ENCODE measurements at regions not wholly inside any gene's neighbourhood (a gene's known extent, or its start where the extent isn't known, plus 50 kb on each side); places are given as distances from the start of the nearest gene placed in this dataset.

DNA sequence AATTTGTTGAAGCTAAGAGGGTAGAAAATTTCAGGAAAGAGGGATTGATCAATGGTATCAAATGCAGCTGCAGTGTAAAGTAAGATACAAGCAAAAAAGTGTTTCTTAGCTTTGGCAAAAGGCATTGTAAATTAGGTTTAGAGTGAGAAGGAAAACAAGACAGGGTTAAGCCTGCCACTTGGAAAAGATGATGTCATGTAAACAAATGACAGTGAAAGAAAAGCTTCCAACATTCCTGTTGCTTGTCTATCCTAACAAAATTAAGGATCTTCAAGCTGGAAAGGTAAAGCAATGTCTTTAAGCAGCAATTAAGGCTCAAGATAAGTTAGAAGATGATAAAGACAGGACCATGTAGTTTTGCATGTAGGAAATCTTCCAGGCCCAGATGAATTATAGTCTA, 139.1 kb upstream of the PPP2R2B start:
- intact Hi-C loops (cut with micrococcal nuclease) (no loop called here), dilution Hi-C loops (cut with MboI; ENCODE audit: extremely low pct_ligation_motif_present, low sequenced_read_pairs) (no loop called here)
- Histone ChIP-seq H3K9me1 (replicated peaks; ENCODE audit: control insufficient read depth, extremely low read depth, insufficient read depth, low read length) (no peaks in the 10 kb centered on the region), H3K36me3 (ENCODE audit: control insufficient read depth in 2 of 2, extremely low read depth in 1 of 2, insufficient read depth in 2 of 2, low read length in 2 of 2) (no peaks in the 10 kb centered on the region), H4K20me1 (replicated peaks; ENCODE audit: control insufficient read depth, extremely low read depth, insufficient read depth, low read length) (no peaks in the 10 kb centered on the region), H2AFZ (ENCODE audit: low read depth, low read length) (no peak overlapping the region), H3K4me3 (replicated peaks in 1 of 3; ENCODE audit: insufficient read depth in 1 of 3, low read depth in 1 of 3, low read length in 3 of 3) (no peak overlapping the region), H3K79me2 (ENCODE audit: control insufficient read depth, insufficient read depth, low read length) (no peaks in the 10 kb centered on the region), H3K27me3 (ENCODE audit: control insufficient read depth in 2 of 2, insufficient read depth in 2 of 2, low read length in 2 of 2) (no peaks in the 10 kb centered on the region), H3K27ac (ENCODE audit: insufficient read depth, low read depth, low read length) (no peak overlapping the region), H3K9me3 (replicated peaks; ENCODE audit: control insufficient read depth, insufficient read depth, low read length) (no peaks in the 10 kb centered on the region), H3K9ac (replicated peaks; ENCODE audit: extremely low read depth, insufficient read depth, low read length) (no peak overlapping the region), H3K4me2 (ENCODE audit: insufficient read depth, low read length) (no peak overlapping the region), H3K4me1 (ENCODE audit: control insufficient read depth, extremely low read depth, insufficient read depth, low read length) (no peaks in the 10 kb centered on the region)
- no peak for DNase-seq (ENCODE audit: low read depth, low spot score)
- ChIA-PET CTCF (interaction anchor here (1.5 kb wide), 1 partner anchor 171 kb away, joined by 4 read pairs; no protein-coding TSS in a partner anchor), POLR2A (no interaction called here)
- TF ChIP-seq POLR2AphosphoS5 (IDR thresholded peaks at IDR 0.05; ENCODE audit: insufficient read depth, low read depth, low read length) (no peak), GATA2 (IDR thresholded peaks at IDR 0.05; ENCODE audit: insufficient read depth, insufficient read length, low read depth, low read length) (no peak)
- BruUV-seq (replicated peaks): no TSS peak
- no peak for FAIRE-seq

DNA sequence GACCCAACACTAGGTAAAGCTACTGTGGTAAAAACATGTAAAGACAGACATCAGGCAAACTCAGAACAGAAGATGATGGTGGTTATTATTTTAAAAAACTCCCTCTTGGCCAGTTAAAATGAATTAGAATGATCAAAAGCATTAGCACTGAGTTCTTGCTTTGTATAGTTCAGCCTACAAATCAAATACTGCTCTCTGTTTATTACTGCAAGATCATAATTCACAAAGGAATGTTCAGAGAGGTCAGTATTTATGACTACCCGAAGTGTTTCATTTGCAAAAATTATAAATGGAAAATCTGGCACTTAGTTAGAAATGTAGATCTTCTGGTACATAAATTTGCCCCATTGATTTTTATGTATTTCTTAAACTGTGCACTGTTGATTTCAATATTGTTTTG, 140.3 kb upstream of the PPP2R2B start:
- intact Hi-C loops (cut with micrococcal nuclease): no loop called here
- no peak for FAIRE-seq

More for the DNA sequence above, 140.3 kb upstream of the PPP2R2B start:
- no peaks in the 10 kb centered on the region for H3K4me1 ChIP-seq (ENCODE audit: control insufficient read depth, extremely low read depth, insufficient read depth, low read length)
- H4K20me1 ChIP-seq (replicated peaks; ENCODE audit: control insufficient read depth, extremely low read depth, insufficient read depth, low read length): no peaks in the 10 kb centered on the region
- no peak for DNase-seq (ENCODE audit: low read depth, low spot score)
- no peak overlapping the region for H3K4me3 ChIP-seq (replicated peaks in 1 of 3; ENCODE audit: insufficient read depth in 1 of 3, low read depth in 1 of 3, low read length in 3 of 3)
- POLR2A ChIA-PET: no interaction called here
- TF ChIP-seq EZH2 (IDR thresholded peaks at IDR 0.05; ENCODE audit: borderline replicate concordance, low read depth, low read length, severe bottlenecking): no peak
- TF ChIP-seq MYC (IDR thresholded peaks at IDR 0.05; ENCODE audit: low read depth, low read length): no peak
- TF ChIP-seq, protein P1, sequence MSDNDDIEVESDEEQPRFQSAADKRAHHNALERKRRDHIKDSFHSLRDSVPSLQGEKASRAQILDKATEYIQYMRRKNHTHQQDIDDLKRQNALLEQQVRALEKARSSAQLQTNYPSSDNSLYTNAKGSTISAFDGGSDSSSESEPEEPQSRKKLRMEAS (IDR thresholded peaks at IDR 0.05; ENCODE audit: insufficient read depth, insufficient read length): no peak
- no peak for TF ChIP-seq FOS (IDR thresholded peaks at IDR 0.05; ENCODE audit: borderline replicate concordance, insufficient read depth, low read length)
- no peak for TF ChIP-seq CTCF (IDR thresholded peaks at IDR 0.05; ENCODE audit: extremely low read depth in 1 of 2, insufficient read depth in 1 of 2, low read depth in 1 of 2, low read length in 2 of 2)
- TF ChIP-seq GATA2 (IDR thresholded peaks at IDR 0.05; ENCODE audit: insufficient read depth, insufficient read length, low read depth, low read length): no peak
- TF ChIP-seq POLR2A (IDR thresholded peaks at IDR 0.05; ENCODE audit: low read depth, low read length): no peak
- no peak for TF ChIP-seq JUN (IDR thresholded peaks at IDR 0.05; ENCODE audit: borderline replicate concordance, insufficient read depth, insufficient read length, low read depth)
- no peak for TF ChIP-seq POLR2AphosphoS5 (IDR thresholded peaks at IDR 0.05; ENCODE audit: insufficient read depth, low read depth, low read length)
- no peaks in the 10 kb centered on the region for H3K9me3 ChIP-seq (replicated peaks; ENCODE audit: control insufficient read depth, insufficient read depth, low read length)
- dilution Hi-C loops (cut with MboI; ENCODE audit: extremely low pct_ligation_motif_present, low sequenced_read_pairs): no loop called here
- CTCF ChIA-PET: interaction anchor here (1.1 kb wide), 1 partner anchor 170 kb away, joined by 4 read pairs; no protein-coding TSS in a partner anchor
- no peak overlapping the region for H3K9ac ChIP-seq (replicated peaks; ENCODE audit: extremely low read depth, insufficient read depth, low read length)
- H3K9me1 ChIP-seq (replicated peaks; ENCODE audit: control insufficient read depth, extremely low read depth, insufficient read depth, low read length): no peaks in the 10 kb centered on the region
- no peaks in the 10 kb centered on the region for H3K79me2 ChIP-seq (ENCODE audit: control insufficient read depth, insufficient read depth, low read length)
- no peak overlapping the region for H3K27ac ChIP-seq (ENCODE audit: insufficient read depth, low read depth, low read length)
- H3K27me3 ChIP-seq (ENCODE audit: control insufficient read depth in 2 of 2, insufficient read depth in 2 of 2, low read length in 2 of 2): no peaks in the 10 kb centered on the region
- no peak overlapping the region for H3K4me2 ChIP-seq (ENCODE audit: insufficient read depth, low read length)
- H3K36me3 ChIP-seq (ENCODE audit: control insufficient read depth in 2 of 2, extremely low read depth in 1 of 2, insufficient read depth in 2 of 2, low read length in 2 of 2): no peaks in the 10 kb centered on the region
- BruUV-seq (replicated peaks): no TSS peak
- no peak overlapping the region for H2AFZ ChIP-seq (ENCODE audit: low read depth, low read length)

Data from endothelial cell of umbilical vein (primary cell).